K562 (cell line): ENCODE measurements at regions not wholly inside any gene's neighbourhood (a gene's known extent, or its start where the extent isn't known, plus 50 kb on each side); places are given as distances from the start of the nearest gene placed in this dataset.
A peak's percentile ranks its signal among the peaks of the same experiment; 100 is the strongest.

ENCODE experiments used
- ARID1B ChIP-seq: fragments of 450-650 bp; IDR thresholded peaks from 2 replicates; pipeline ENCODE4 v1.6.1; 2016; ENCODE audit warnings: antibody characterized with exemption, mild to moderate bottlenecking, inconsistent platforms
- CBX5 ChIP-seq: IDR thresholded peaks from 2 replicates; pipeline ENCODE4 v1.6.1; 2014; ENCODE audit warnings: low read depth, borderline replicate concordance
- CREB1 ChIP-seq, 2 experiments: sonication (generic) in 1 of 2; formaldehyde crosslinking in 1 of 2; IDR thresholded peaks; 2 replicates each; pipeline versions ENCODE4 v1.6.1 to v1.8.0; 2012 to 2022; ENCODE audit warnings: inconsistent platforms in 1 of 2, mild to moderate bottlenecking in 1 of 2, missing genetic modification reagents in 1 of 2, moderate library complexity in 1 of 2
- CREM ChIP-seq: IDR thresholded peaks from 2 replicates; pipeline ENCODE4 v1.6.1; 2014; ENCODE audit warnings: antibody characterized with exemption, low read depth
- E2F5 ChIP-seq: sonication (generic); formaldehyde crosslinking; IDR thresholded peaks from 2 replicates; pipeline ENCODE4 v1.8.0; 2022; ENCODE audit warnings: mild to moderate bottlenecking, missing genetic modification reagents
- GATAD2A ChIP-seq: fragments of 450-650 bp; IDR thresholded peaks from 2 replicates; pipeline ENCODE4 v1.6.1; 2017
- HBP1 ChIP-seq: fragments of 450-650 bp; formaldehyde crosslinking; IDR thresholded peaks from 2 replicates; pipeline ENCODE4 v1.4.0; 2022; ENCODE audit warnings: missing genetic modification characterization
- JUND ChIP-seq, 2 experiments: IDR thresholded peaks; 2 replicates in 1 of 2; 3 replicates in 1 of 2; pipeline ENCODE4 v1.6.1; 2011; ENCODE audit warnings: borderline replicate concordance in 2 of 2, low read depth in 2 of 2, low read length in 2 of 2, improper control_type of control experiment in 1 of 2, missing biosample characterization in 1 of 2, missing genetic modification characterization in 1 of 2, missing genetic modification reagents in 1 of 2
- MED1 ChIP-seq: sonication (generic); formaldehyde crosslinking; IDR thresholded peaks from 2 replicates; pipeline ENCODE4 v1.8.1; 2023; ENCODE audit warnings: missing genetic modification reagents, borderline replicate concordance
- NFIC ChIP-seq: fragments of 450-650 bp; IDR thresholded peaks from 2 replicates; pipeline ENCODE4 v1.6.1; 2017; ENCODE audit warnings: mild to moderate bottlenecking, inconsistent platforms
- NFIX ChIP-seq: fragments of 250-450 bp; sonication (Bioruptor Pico); IDR thresholded peaks from 2 replicates; pipeline ENCODE4 v1.4.0; 2020; ENCODE audit warnings: low read depth, mild to moderate bottlenecking, moderate library complexity
- NFRKB ChIP-seq: fragments of 450-650 bp; IDR thresholded peaks from 2 replicates; pipeline ENCODE4 v1.6.1; 2016; ENCODE audit warnings: low read depth
- PHB ChIP-seq: fragments of 250-450 bp; sonication (Bioruptor Pico); IDR thresholded peaks from 2 replicates; pipeline ENCODE4 v1.5.0; 2021
- POLR2AphosphoS5 ChIP-seq: IDR thresholded peaks from 2 replicates; pipeline ENCODE4 v1.6.1; 2011; ENCODE audit warnings: mild to moderate bottlenecking, low read depth, low read length, moderate library complexity; ENCODE audit not compliant: control insufficient read depth, insufficient read depth
- POLR2H ChIP-seq: IDR thresholded peaks from 2 replicates; pipeline ENCODE4 v1.6.1; 2016; ENCODE audit warnings: missing genetic modification characterization, low read depth, mild to moderate bottlenecking, control low read depth, missing compliant biosample characterization, moderate library complexity
- POLR3A ChIP-seq: IDR thresholded peaks from 2 replicates; pipeline ENCODE4 v1.6.1; 2011; ENCODE audit warnings: borderline replicate concordance, mild to moderate bottlenecking, moderate library complexity; ENCODE audit not compliant: insufficient read length, insufficient read depth; ENCODE audit errors: extremely low read depth
- SAFB ChIP-seq: fragments of 200-400 bp; formaldehyde crosslinking; IDR thresholded peaks from 2 replicates; pipeline ENCODE4 v1.6.1; 2017; ENCODE audit warnings: low read depth, low read length, borderline replicate concordance
- SIN3A ChIP-seq, 2 experiments: fragments of 150-350 bp in 1 of 2; IDR thresholded peaks; 2 replicates each; pipeline ENCODE4 v1.6.1; 2011 to 2016; ENCODE audit warnings: borderline replicate concordance in 2 of 2, low read depth in 2 of 2, low read length in 2 of 2, mild to moderate bottlenecking in 2 of 2, moderate library complexity in 2 of 2; ENCODE audit not compliant: control insufficient read depth in 1 of 2
- SMAD4 ChIP-seq: fragments of 250-450 bp; sonication (Bioruptor Pico); conservative IDR thresholded peaks from 2 replicates; pipeline ENCODE4 v1.8.0; 2021; ENCODE audit warnings: inconsistent platforms, mild to moderate bottlenecking, moderate library complexity
- SMARCA5 ChIP-seq: fragments of 450-650 bp; IDR thresholded peaks from 2 replicates; pipeline ENCODE4 v1.6.1; 2016
- SRSF3 ChIP-seq: fragments of 200-400 bp; formaldehyde crosslinking; IDR thresholded peaks from 2 replicates; pipeline ENCODE4 v1.6.1; 2016; ENCODE audit warnings: mild to moderate bottlenecking, low read length, moderate library complexity; ENCODE audit not compliant: insufficient read depth
- TOE1 ChIP-seq, 2 experiments: fragments of 450-650 bp in 1 of 2; sonication (generic) in 1 of 2; formaldehyde crosslinking in 1 of 2; IDR thresholded peaks; 2 replicates each; pipeline versions ENCODE4 v1.7.1 to v1.8.0; 2016 to 2022; ENCODE audit warnings: borderline replicate concordance in 2 of 2, mild to moderate bottlenecking in 2 of 2, antibody characterized with exemption in 1 of 2, inconsistent platforms in 1 of 2, low read depth in 1 of 2, missing genetic modification reagents in 1 of 2, moderate library complexity in 1 of 2
- TRIM25 ChIP-seq: fragments of 450-650 bp; IDR thresholded peaks from 2 replicates; pipeline ENCODE4 v1.7.0; 2016; ENCODE audit warnings: borderline replicate concordance
- WHSC1 ChIP-seq: IDR thresholded peaks from one replicate; pipeline ENCODE4 v1.6.1; 2012; ENCODE audit warnings: low read length, control low read depth, inconsistent platforms
- ZNF75A ChIP-seq: fragments of 450-650 bp; formaldehyde crosslinking; IDR thresholded peaks from 2 replicates; pipeline ENCODE4 v1.4.0; 2020; ENCODE audit warnings: mild to moderate bottlenecking

GRCh38 chr1:90821788-90822359 is 104.8 kb upstream of the BARHL2 start (continued):
- TF ChIP-seq SIN3A (IDR thresholded peaks at IDR 0.05; ENCODE audit: borderline replicate concordance in 2 of 2, control insufficient read depth in 1 of 2, low read depth in 2 of 2, low read length in 2 of 2) (no peak), HBP1 (CRISPR knock-in tag) (no peak), PHB (CRISPR knock-in tag) (no peak), TRIM25 (no peak), CREB1 (IDR thresholded peaks at IDR 0.05) (0 out of 2 replicates have a peak, but pooled peaks have one; percentile 44), CREB1 (CRISPR knock-in tag; IDR thresholded peaks at IDR 0.05) (no peak), CBX5 (no peak), ARID1B (no peak), SRSF3 (no peak), POLR2AphosphoS5 (no peak), POLR3A (no peak), NFIC (peak; percentile 93), MED1 (CRISPR knock-in tag) (no peak), NFIX (peak; percentile 56; the same call in 1 of the 2 replicates), ZNF75A (CRISPR knock-in tag) (no peak), CREM (peak; percentile 66), JUND (IDR thresholded peaks at IDR 0.05; ENCODE audit: borderline replicate concordance, low read depth, low read length) (peak; percentile 66), JUND (tag; IDR thresholded peaks at IDR 0.05; ENCODE audit: borderline replicate concordance, low read depth, low read length) (peak; percentile 67; the same call in 1 of the 3 replicates), WHSC1 (no peak), SMAD4 (CRISPR knock-in tag) (0 out of 2 replicates have a peak, but pooled peaks have one; percentile 18), NFRKB (no peak), TOE1 (IDR thresholded peaks at IDR 0.05; ENCODE audit: borderline replicate concordance) (no peak), TOE1 (CRISPR knock-in tag; IDR thresholded peaks at IDR 0.05; ENCODE audit: borderline replicate concordance, low read depth) (no peak), POLR2H (tag) (no peak), SAFB (no peak), SMARCA5 (no peak), E2F5 (CRISPR knock-in tag) (no peak), GATAD2A (no peak)
